GM18519 (cell line): ENCODE measurements at regions not wholly inside any gene's neighbourhood (a gene's known extent, or its start where the extent isn't known, plus 50 kb on each side); places are given as distances from the start of the nearest gene placed in this dataset.
"Not testable (repeated sequence)": the region's sequence is repeated elsewhere in the genome, so short reads cannot be mapped to it uniquely, and the experiment has no call there.

Experiments
- ATAC-seq: cut with Tn5 transposase; IDR thresholded peaks from one replicate; pipeline ENCODE4 v1.9.1; 2021; ENCODE audit warnings: mild to moderate bottlenecking, moderate library complexity; ENCODE audit not compliant: unreplicated experiment, low FRiP score

GRCh38 chr2:91603996-91604395 lies 2912.5 kb downstream of the RPIA start:
- ATAC-seq: not testable (repeated sequence)

GRCh38 chr2:91604629-91605028 lies 2913.2 kb downstream of the RPIA start:
- ATAC-seq: not testable (repeated sequence)

GRCh38 chr2:91623739-91624138 lies 2932.3 kb downstream of the RPIA start:
- ATAC-seq: not testable (repeated sequence)

DNA sequence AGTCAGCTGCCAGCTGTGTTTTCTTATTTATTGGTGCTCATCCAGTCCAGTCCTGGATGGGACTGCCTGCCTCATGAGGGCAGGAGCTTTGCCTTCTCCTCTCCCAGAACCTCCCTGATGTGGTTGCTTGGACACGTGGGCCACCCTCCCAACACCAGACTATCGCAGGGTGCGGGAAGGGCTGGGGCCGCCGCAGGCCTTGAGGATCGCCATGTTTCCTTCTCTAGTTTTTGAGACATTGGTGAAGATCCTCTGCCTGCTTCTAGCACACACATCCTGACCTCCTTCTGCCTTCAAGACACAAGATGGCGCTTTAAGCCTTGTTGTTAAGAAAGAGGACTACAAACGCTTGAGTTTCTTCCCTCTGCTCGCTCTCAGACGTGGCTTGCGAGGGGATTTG lies 2937.0 kb downstream of the RPIA start:
- not testable (repeated sequence) for ATAC-seq

DNA sequence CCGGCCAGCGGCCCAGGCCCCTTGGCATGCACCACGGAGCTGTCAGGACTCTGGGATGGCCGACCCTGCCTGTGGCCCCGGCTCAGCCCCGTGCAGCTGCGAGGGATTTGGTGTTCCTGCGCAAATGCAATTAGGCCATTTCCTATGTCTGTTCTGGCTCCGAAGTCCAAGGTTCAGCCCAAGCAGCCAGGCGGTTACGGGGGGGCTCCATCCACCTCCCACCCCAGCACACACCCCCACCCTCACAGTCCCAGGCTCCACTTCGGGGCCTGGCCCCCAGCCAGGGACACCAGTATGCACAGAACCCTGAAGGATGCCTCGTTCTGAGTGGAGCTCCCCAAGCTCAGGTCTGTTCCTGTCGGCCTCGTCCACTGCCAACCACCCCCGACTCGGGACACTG lies 2965.7 kb downstream of the RPIA start:
- not testable (repeated sequence) for ATAC-seq

DNA sequence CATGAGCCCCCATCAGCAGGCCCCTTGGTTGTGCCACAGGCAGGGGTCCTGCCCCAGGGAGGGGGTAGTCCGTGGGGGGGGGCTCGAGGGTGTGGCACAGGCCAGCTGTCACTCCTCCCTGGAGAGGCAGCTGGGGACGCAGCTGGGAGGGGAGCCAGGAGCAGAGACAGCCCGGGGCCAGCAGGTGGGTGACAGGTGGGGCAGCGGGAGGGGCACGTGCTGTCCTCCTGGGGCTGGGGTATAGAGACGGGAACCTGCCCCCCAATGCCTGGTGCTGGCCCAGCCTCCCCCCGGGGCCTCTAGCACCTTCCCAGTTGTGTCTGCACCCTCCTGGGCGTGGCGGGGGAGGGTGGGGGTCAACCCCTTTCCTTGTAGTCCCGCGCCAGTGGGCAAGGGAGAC lies 2966.9 kb downstream of the RPIA start:
- ATAC-seq: not testable (repeated sequence)

GRCh38 chr2:91659189-91659916 lies 2967.9 kb downstream of the RPIA start:
- ATAC-seq: not testable (repeated sequence)

DNA sequence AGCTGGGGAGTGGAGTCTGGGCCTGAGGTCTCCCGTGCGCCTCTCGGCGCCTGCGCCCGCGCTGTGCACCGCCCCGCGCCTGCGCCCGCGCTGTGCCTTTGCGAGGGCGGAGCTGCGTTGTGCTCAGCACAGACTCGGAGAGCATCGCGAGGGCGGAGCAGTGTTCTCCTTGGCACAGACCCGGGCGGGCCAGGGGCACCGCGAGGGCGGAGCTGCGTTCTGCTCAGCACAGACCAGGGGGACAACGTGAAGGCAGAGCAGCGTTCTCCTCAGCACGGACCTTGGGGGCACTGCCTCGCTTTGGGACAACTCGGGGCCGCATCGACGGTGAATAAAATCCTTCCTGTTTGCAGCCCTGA lies 2968.4 kb downstream of the RPIA start:
- ATAC-seq: peak; percentile 100

GRCh38 chr2:91667341-91667740 lies 2975.9 kb downstream of the RPIA start:
- ATAC-seq: not testable (repeated sequence)

DNA sequence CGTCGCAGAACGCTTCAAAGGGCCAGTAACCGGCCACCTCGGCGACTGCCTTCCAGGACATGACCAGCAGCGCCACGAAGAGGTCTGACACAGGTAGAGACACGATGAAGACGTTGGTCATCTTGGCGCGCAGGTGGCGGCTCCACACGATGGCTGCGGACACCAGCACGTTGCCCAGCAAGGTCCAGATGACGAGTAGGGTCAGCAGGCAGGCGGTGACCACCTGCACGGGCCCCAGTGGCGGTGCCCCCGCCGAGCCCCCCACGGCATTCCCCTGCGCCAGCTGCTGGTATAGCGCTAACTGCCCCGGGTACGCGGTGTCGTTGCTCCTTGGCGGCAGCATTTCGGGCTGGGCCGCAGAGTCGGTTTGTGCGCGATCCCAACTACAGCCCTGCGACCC lies 2994.1 kb downstream of the RPIA start:
- not testable (repeated sequence) for ATAC-seq

DNA sequence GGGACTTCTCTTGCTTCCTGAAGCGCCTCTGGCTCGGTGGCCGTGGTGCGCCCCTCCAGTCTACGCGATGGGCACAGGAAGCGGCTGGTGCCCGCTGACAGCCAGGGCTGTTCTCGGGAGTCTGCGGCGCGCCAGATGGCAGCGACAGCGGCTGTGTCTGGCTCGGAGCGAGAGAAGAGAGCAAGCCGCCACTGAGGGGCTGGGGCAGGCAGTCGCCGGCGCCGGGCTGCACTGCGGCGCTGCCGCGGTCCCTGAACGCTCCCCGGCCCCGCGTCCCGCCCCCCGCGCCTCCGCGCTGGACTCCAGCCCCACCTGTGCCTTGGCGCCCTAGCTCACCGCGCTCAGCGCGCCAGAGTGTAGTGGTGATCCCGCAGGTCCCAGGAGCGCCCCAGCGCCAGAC lies 2994.6 kb downstream of the RPIA start:
- ATAC-seq: not testable (repeated sequence)
